ENCODE measurements at regions not wholly inside any gene's neighbourhood (a gene's known extent, or its start where the extent isn't known, plus 50 kb on each side); places are given as distances from the start of the nearest gene placed in this dataset.

GRCh38 chrX:145881175-145881995, 63.8 kb downstream of the SLITRK2 start:
- intact Hi-C loops (cut with DNase I), result no loop called here
- no peak for DNase-seq
- no peak for ATAC-seq (ENCODE audit: low FRiP score)
- Histone ChIP-seq H3K36me3 (ENCODE audit: control insufficient read depth in 1 of 2, insufficient read depth in 2 of 2, low read length in 1 of 2) (no peaks in the 10 kb centered on the region), H3K4me1 (ENCODE audit: control insufficient read depth in 1 of 2, insufficient read depth in 2 of 2, low read length in 2 of 2) (no peaks in the 10 kb centered on the region), H3K27ac (ENCODE audit: low read depth in 1 of 2, low read length in 2 of 2) (no peak overlapping the region), H3K4me3 (ENCODE audit: low read length in 2 of 2) (no peak overlapping the region), H3K27me3 (ENCODE audit: control insufficient read depth in 1 of 2, insufficient read depth in 2 of 2, low read length in 1 of 2) (peaks cover 0 to 1% of the 10 kb centered on the region in 2 donors), H3K9me3 (ENCODE audit: control insufficient read depth, low read length) (no peaks in the 10 kb centered on the region)
- 43 to 57% methylated on average over 13 to 14 of the region's 14 CpGs for WGBS, 2 donors

GRCh38 chrX:145886469-145886868, 68.8 kb downstream of the SLITRK2 start:
- Histone ChIP-seq H3K27ac (ENCODE audit: low read depth in 1 of 2, low read length in 2 of 2) (no peak overlapping the region), H3K9me3 (ENCODE audit: control insufficient read depth, low read length) (no peaks in the 10 kb centered on the region), H3K27me3 (ENCODE audit: control insufficient read depth in 1 of 2, insufficient read depth in 2 of 2, low read length in 1 of 2) (peaks cover 0 to 1% of the 10 kb centered on the region in 2 donors), H3K36me3 (ENCODE audit: control insufficient read depth in 1 of 2, insufficient read depth in 2 of 2, low read length in 1 of 2) (no peaks in the 10 kb centered on the region), H3K4me1 (ENCODE audit: control insufficient read depth in 1 of 2, insufficient read depth in 2 of 2, low read length in 2 of 2) (no peaks in the 10 kb centered on the region), H3K4me3 (ENCODE audit: low read length in 2 of 2) (no peak overlapping the region)
- 64 to 71% methylated on average over 1 of the region's 1 CpG for WGBS, 2 donors
- intact Hi-C loops (cut with DNase I), result no loop called here
- ATAC-seq (ENCODE audit: low FRiP score) (no peak), DNase-seq (no peak)

- Histone ChIP-seq H3K4me3 (ENCODE audit: low read length in 2 of 2) (no peak overlapping the region), H3K9me3 (ENCODE audit: control insufficient read depth, low read length) (no peaks in the 10 kb centered on the region), H3K27ac (ENCODE audit: low read depth in 1 of 2, low read length in 2 of 2) (no peak overlapping the region), H3K4me1 (ENCODE audit: control insufficient read depth in 1 of 2, insufficient read depth in 2 of 2, low read length in 2 of 2) (no peaks in the 10 kb centered on the region), H3K36me3 (ENCODE audit: control insufficient read depth in 1 of 2, insufficient read depth in 2 of 2, low read length in 1 of 2) (no peaks in the 10 kb centered on the region), H3K27me3 (ENCODE audit: control insufficient read depth in 1 of 2, insufficient read depth in 2 of 2, low read length in 1 of 2) (no peaks in the 10 kb centered on the region)
- intact Hi-C loops (cut with DNase I), result no loop called here
- ATAC-seq (ENCODE audit: low FRiP score) (no peak), DNase-seq (no peak)
- 66 to 84% methylated on average over 3 of the region's 3 CpGs for WGBS, 2 donors
Measured at GRCh38 chrX:145910017-145910416, 92.4 kb downstream of the SLITRK2 start.

GRCh38 chrX:145919400-145919799, 101.8 kb downstream of the SLITRK2 start:
- Histone ChIP-seq H3K36me3 (ENCODE audit: control insufficient read depth in 1 of 2, insufficient read depth in 2 of 2, low read length in 1 of 2) (no peaks in the 10 kb centered on the region), H3K27me3 (ENCODE audit: control insufficient read depth in 1 of 2, insufficient read depth in 2 of 2, low read length in 1 of 2) (no peaks in the 10 kb centered on the region), H3K4me3 (ENCODE audit: low read length in 2 of 2) (no peak overlapping the region), H3K27ac (ENCODE audit: low read depth in 1 of 2, low read length in 2 of 2) (no peak overlapping the region), H3K9me3 (ENCODE audit: control insufficient read depth, low read length) (no peaks in the 10 kb centered on the region), H3K4me1 (ENCODE audit: control insufficient read depth in 1 of 2, insufficient read depth in 2 of 2, low read length in 2 of 2) (no peaks in the 10 kb centered on the region)
- ATAC-seq (ENCODE audit: low FRiP score) (no peak), DNase-seq (no peak)
- intact Hi-C loops (cut with DNase I), result no loop called here

GRCh38 chrX:145923376-145923775, 105.7 kb downstream of the SLITRK2 start:
- Histone ChIP-seq H3K36me3 (ENCODE audit: control insufficient read depth in 1 of 2, insufficient read depth in 2 of 2, low read length in 1 of 2) (no peaks in the 10 kb centered on the region), H3K27me3 (ENCODE audit: control insufficient read depth in 1 of 2, insufficient read depth in 2 of 2, low read length in 1 of 2) (no peaks in the 10 kb centered on the region), H3K9me3 (ENCODE audit: control insufficient read depth, low read length) (no peaks in the 10 kb centered on the region), H3K4me1 (ENCODE audit: control insufficient read depth in 1 of 2, insufficient read depth in 2 of 2, low read length in 2 of 2) (no peaks in the 10 kb centered on the region), H3K27ac (ENCODE audit: low read depth in 1 of 2, low read length in 2 of 2) (no peak overlapping the region), H3K4me3 (ENCODE audit: low read length in 2 of 2) (no peak overlapping the region)
- DNase-seq, result no peak
- intact Hi-C loops (cut with DNase I), result no loop called here
- 75 to 90% methylated on average over 4 of the region's 4 CpGs for WGBS, 2 donors
- no peak for ATAC-seq (ENCODE audit: low FRiP score)

GRCh38 chrX:145936769-145937168, 119.1 kb downstream of the SLITRK2 start:
- ATAC-seq (ENCODE audit: low FRiP score), result no peak
- WGBS, 2 donors, result 58 to 73% methylated on average over 1 of the region's 1 CpG

GRCh38 chrX:145949056-145949455, 131.4 kb downstream of the SLITRK2 start:
- no peaks in the 10 kb centered on the region for H3K36me3 ChIP-seq (ENCODE audit: control insufficient read depth in 1 of 2, insufficient read depth in 2 of 2, low read length in 1 of 2)
- WGBS, 2 donors, result 35 to 57% methylated on average over 3 of the region's 3 CpGs
- no peaks in the 10 kb centered on the region for H3K27me3 ChIP-seq (ENCODE audit: control insufficient read depth in 1 of 2, insufficient read depth in 2 of 2, low read length in 1 of 2)
- no peak overlapping the region for H3K27ac ChIP-seq (ENCODE audit: low read depth in 1 of 2, low read length in 2 of 2)
- no peaks in the 10 kb centered on the region for H3K9me3 ChIP-seq (ENCODE audit: control insufficient read depth, low read length)
- intact Hi-C loops (cut with DNase I), result no loop called here
- H3K4me3 ChIP-seq (ENCODE audit: low read length in 2 of 2), result no peak overlapping the region
- H3K4me1 ChIP-seq (ENCODE audit: control insufficient read depth in 1 of 2, insufficient read depth in 2 of 2, low read length in 2 of 2), result no peaks in the 10 kb centered on the region
- no peak for DNase-seq
- no peak for ATAC-seq (ENCODE audit: low FRiP score)

More at GRCh38 chrX:145936769-145937168, 119.1 kb downstream of the SLITRK2 start:
- no peak overlapping the region for H3K4me3 ChIP-seq (ENCODE audit: low read length in 2 of 2)
- H3K27me3 ChIP-seq (ENCODE audit: control insufficient read depth in 1 of 2, insufficient read depth in 2 of 2, low read length in 1 of 2), result no peaks in the 10 kb centered on the region
- intact Hi-C loops (cut with DNase I), result no loop called here
- no peaks in the 10 kb centered on the region for H3K4me1 ChIP-seq (ENCODE audit: control insufficient read depth in 1 of 2, insufficient read depth in 2 of 2, low read length in 2 of 2)
- no peak for DNase-seq
- H3K9me3 ChIP-seq (ENCODE audit: control insufficient read depth, low read length), result no peaks in the 10 kb centered on the region
- H3K36me3 ChIP-seq (ENCODE audit: control insufficient read depth in 1 of 2, insufficient read depth in 2 of 2, low read length in 1 of 2), result no peaks in the 10 kb centered on the region
- H3K27ac ChIP-seq (ENCODE audit: low read depth in 1 of 2, low read length in 2 of 2), result no peak overlapping the region

- H3K27ac ChIP-seq (ENCODE audit: low read depth in 1 of 2, low read length in 2 of 2), result no peak overlapping the region
Measured at GRCh38 chrX:145953628-145954027, 136.0 kb downstream of the SLITRK2 start.

GRCh38 chrX:145990051-145990450, 172.4 kb downstream of the SLITRK2 start:
- H3K9me3 ChIP-seq (ENCODE audit: control insufficient read depth, low read length), result no peaks in the 10 kb centered on the region
- WGBS, 2 donors, result 67 to 77% methylated on average over 3 of the region's 3 CpGs
- H3K27me3 ChIP-seq (ENCODE audit: control insufficient read depth in 1 of 2, insufficient read depth in 2 of 2, low read length in 1 of 2), result no peaks in the 10 kb centered on the region
- H3K4me1 ChIP-seq (ENCODE audit: control insufficient read depth in 1 of 2, insufficient read depth in 2 of 2, low read length in 2 of 2), result no peaks in the 10 kb centered on the region
- no peak for DNase-seq
- H3K4me3 ChIP-seq (ENCODE audit: low read length in 2 of 2), result no peak overlapping the region
- ATAC-seq (ENCODE audit: low FRiP score), result no peak
- intact Hi-C loops (cut with DNase I), result no loop called here
- H3K27ac ChIP-seq (ENCODE audit: low read depth in 1 of 2, low read length in 2 of 2), result no peak overlapping the region
- no peaks in the 10 kb centered on the region for H3K36me3 ChIP-seq (ENCODE audit: control insufficient read depth in 1 of 2, insufficient read depth in 2 of 2, low read length in 1 of 2)

More at GRCh38 chrX:145953628-145954027, 136.0 kb downstream of the SLITRK2 start:
- Histone ChIP-seq H3K4me1 (ENCODE audit: control insufficient read depth in 1 of 2, insufficient read depth in 2 of 2, low read length in 2 of 2) (no peaks in the 10 kb centered on the region), H3K27me3 (ENCODE audit: control insufficient read depth in 1 of 2, insufficient read depth in 2 of 2, low read length in 1 of 2) (no peaks in the 10 kb centered on the region), H3K4me3 (ENCODE audit: low read length in 2 of 2) (no peak overlapping the region), H3K36me3 (ENCODE audit: control insufficient read depth in 1 of 2, insufficient read depth in 2 of 2, low read length in 1 of 2) (no peaks in the 10 kb centered on the region), H3K9me3 (ENCODE audit: control insufficient read depth, low read length) (no peaks in the 10 kb centered on the region)
- ATAC-seq (ENCODE audit: low FRiP score), result no peak
- intact Hi-C loops (cut with DNase I), result no loop called here
- DNase-seq, result no peak

Data from aorta (tissue), 5 donors.